ENCODE measurements at regions not wholly inside any gene's neighbourhood (a gene's known extent, or its start where the extent isn't known, plus 50 kb on each side); places are given as distances from the start of the nearest gene placed in this dataset.

GRCh38 chr18:25805323-25805722 lies 285.1 kb downstream of the SS18 start:
- H3K4me1 ChIP-seq = no peaks in the 10 kb centered on the region
- no peak overlapping the region for H3K4me3 ChIP-seq
- DNase-seq = no peak
- 50 to 81% (median 73%) methylated on average over 5 of the region's 5 CpGs for WGBS, 5 donors
- H3K27me3 ChIP-seq = no peaks in the 10 kb centered on the region
- H3K36me3 ChIP-seq = no peaks in the 10 kb centered on the region
- peaks cover 0 to 4% (median 0%) of the 10 kb centered on the region in 4 donors for H3K9me3 ChIP-seq
- no peak for TF ChIP-seq EP300 (IDR thresholded peaks at IDR 0.05)
- TF ChIP-seq, protein P1, sequence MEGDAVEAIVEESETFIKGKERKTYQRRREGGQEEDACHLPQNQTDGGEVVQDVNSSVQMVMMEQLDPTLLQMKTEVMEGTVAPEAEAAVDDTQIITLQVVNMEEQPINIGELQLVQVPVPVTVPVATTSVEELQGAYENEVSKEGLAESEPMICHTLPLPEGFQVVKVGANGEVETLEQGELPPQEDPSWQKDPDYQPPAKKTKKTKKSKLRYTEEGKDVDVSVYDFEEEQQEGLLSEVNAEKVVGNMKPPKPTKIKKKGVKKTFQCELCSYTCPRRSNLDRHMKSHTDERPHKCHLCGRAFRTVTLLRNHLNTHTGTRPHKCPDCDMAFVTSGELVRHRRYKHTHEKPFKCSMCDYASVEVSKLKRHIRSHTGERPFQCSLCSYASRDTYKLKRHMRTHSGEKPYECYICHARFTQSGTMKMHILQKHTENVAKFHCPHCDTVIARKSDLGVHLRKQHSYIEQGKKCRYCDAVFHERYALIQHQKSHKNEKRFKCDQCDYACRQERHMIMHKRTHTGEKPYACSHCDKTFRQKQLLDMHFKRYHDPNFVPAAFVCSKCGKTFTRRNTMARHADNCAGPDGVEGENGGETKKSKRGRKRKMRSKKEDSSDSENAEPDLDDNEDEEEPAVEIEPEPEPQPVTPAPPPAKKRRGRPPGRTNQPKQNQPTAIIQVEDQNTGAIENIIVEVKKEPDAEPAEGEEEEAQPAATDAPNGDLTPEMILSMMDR (IDR thresholded peaks at IDR 0.05) = no peak
- peak in 1 of 3 donors; percentile 61 for TF ChIP-seq POLR2AphosphoS5 (IDR thresholded peaks at IDR 0.05)
- no peak for TF ChIP-seq POLR2A (IDR thresholded peaks at IDR 0.05)
- H3K27ac ChIP-seq = peak overlapping the region in 1 of 5 donors; percentile 16
- intact Hi-C loops (cut with DNase I; ENCODE audit: low total_unique reads) = no loop called here

- WGBS, 5 donors = 84 to 96% (median 91%) methylated on average over 3 of the region's 3 CpGs
- Histone ChIP-seq H3K4me3 (no peak overlapping the region), H3K27me3 (no peaks in the 10 kb centered on the region), H3K9me3 (peaks cover 0 to 4% (median 0%) of the 10 kb centered on the region in 4 donors), H3K27ac (no peak overlapping the region), H3K4me1 (no peaks in the 10 kb centered on the region), H3K36me3 (no peaks in the 10 kb centered on the region)
- no peak for TF ChIP-seq EP300 (IDR thresholded peaks at IDR 0.05)
- no peak for TF ChIP-seq POLR2A (IDR thresholded peaks at IDR 0.05)
- no peak for DNase-seq
- intact Hi-C loops (cut with DNase I; ENCODE audit: low total_unique reads) = no loop called here
Measured at GRCh38 chr18:25799231-25799630, 291.2 kb downstream of the SS18 start.

DNA sequence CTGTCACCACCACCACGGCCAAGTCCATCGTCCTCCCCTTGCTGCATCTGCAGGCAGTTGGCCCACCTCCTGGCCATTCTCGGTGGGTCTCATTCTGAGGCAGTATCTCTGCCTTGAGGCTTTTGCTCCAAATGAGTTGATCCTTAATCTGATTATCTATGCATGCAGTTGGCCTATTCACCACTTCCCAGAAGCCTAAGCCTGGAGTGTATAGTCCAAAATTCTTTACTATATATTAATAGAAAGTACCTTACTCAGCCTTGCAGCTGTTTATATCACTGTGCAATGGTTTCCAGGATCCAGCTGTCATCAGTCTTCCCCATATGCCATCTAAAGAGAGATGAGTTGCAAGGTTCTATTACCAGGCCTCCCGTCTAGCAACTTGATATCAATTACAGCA lies 292.4 kb downstream of the SS18 start:
- no peak overlapping the region for H3K27ac ChIP-seq
- no peaks in the 10 kb centered on the region for H3K27me3 ChIP-seq
- no peak overlapping the region for H3K4me3 ChIP-seq
- no peaks in the 10 kb centered on the region for H3K4me1 ChIP-seq
- 82 to 92% (median 89%) methylated on average over 4 of the region's 4 CpGs for WGBS, 5 donors
- no peak for DNase-seq
- TF ChIP-seq, protein P1 (IDR thresholded peaks at IDR 0.05) = no peak
- TF ChIP-seq POLR2A (IDR thresholded peaks at IDR 0.05) (no peak), POLR2AphosphoS5 (IDR thresholded peaks at IDR 0.05) (no peak), EP300 (IDR thresholded peaks at IDR 0.05) (no peak)
- intact Hi-C loops (cut with DNase I; ENCODE audit: low total_unique reads) = no loop called here
- H3K36me3 ChIP-seq = no peaks in the 10 kb centered on the region
- peaks cover 0 to 4% (median 0%) of the 10 kb centered on the region in 4 donors for H3K9me3 ChIP-seq

- intact Hi-C loops (cut with DNase I; ENCODE audit: low total_unique reads) = no loop called here
- no peaks in the 10 kb centered on the region for H3K9me3 ChIP-seq
- WGBS, 5 donors = 62 to 74% (median 69%) methylated on average over 10 of the region's 10 CpGs
- no peaks in the 10 kb centered on the region for H3K36me3 ChIP-seq
- no peak overlapping the region for H3K4me3 ChIP-seq
- no peak overlapping the region for H3K27ac ChIP-seq
- H3K4me1 ChIP-seq = no peaks in the 10 kb centered on the region
- DNase-seq = peak in 1 of 2 donors; percentile 13
- no peak for TF ChIP-seq POLR2AphosphoS5 (IDR thresholded peaks at IDR 0.05)
- TF ChIP-seq POLR2A (IDR thresholded peaks at IDR 0.05) = no peak
- TF ChIP-seq EP300 (IDR thresholded peaks at IDR 0.05) = no peak
- TF ChIP-seq, protein P1 (IDR thresholded peaks at IDR 0.05) = no peak
- no peaks in the 10 kb centered on the region for H3K27me3 ChIP-seq
Measured at GRCh38 chr18:25795213-25795612, 295.2 kb downstream of the SS18 start.

- H3K27ac ChIP-seq = no peak overlapping the region
- 84 to 95% (median 94%) methylated on average over 5 of the region's 5 CpGs for WGBS, 5 donors
- no peaks in the 10 kb centered on the region for H3K4me1 ChIP-seq
- no peaks in the 10 kb centered on the region for H3K27me3 ChIP-seq
- no peak for DNase-seq
- intact Hi-C loops (cut with DNase I; ENCODE audit: low total_unique reads) = no loop called here
- H3K4me3 ChIP-seq = no peak overlapping the region
- no peaks in the 10 kb centered on the region for H3K9me3 ChIP-seq
- H3K36me3 ChIP-seq = no peaks in the 10 kb centered on the region
- TF ChIP-seq EP300 (IDR thresholded peaks at IDR 0.05) = no peak
- TF ChIP-seq, protein P1 (IDR thresholded peaks at IDR 0.05) = no peak
- no peak for TF ChIP-seq POLR2A (IDR thresholded peaks at IDR 0.05)
- TF ChIP-seq POLR2AphosphoS5 (IDR thresholded peaks at IDR 0.05) = no peak
Measured at GRCh38 chr18:25787276-25787675, 303.1 kb downstream of the SS18 start.
